ENCODE measurements at regions not wholly inside any gene's neighbourhood (a gene's known extent, or its start where the extent isn't known, plus 50 kb on each side); places are given as distances from the start of the nearest gene placed in this dataset.
"Not testable (repeated sequence)": the region's sequence is repeated elsewhere in the genome, so short reads cannot be mapped to it uniquely, and the experiment has no call there.

- no peak for TF ChIP-seq IRF1 (CRISPR knock-in tag; IDR thresholded peaks at IDR 0.05; ENCODE audit: borderline replicate concordance)
Measured at GRCh38 chr3:95343228-95343627, 1280.4 kb downstream of the NSUN3 start (continued).

- in situ Hi-C loops (cut with MboI) (no loop called here), intact Hi-C loops (cut with micrococcal nuclease) (no loop called here)
- Histone ChIP-seq H3K4me3 (no peak overlapping the region), H3K9ac (ENCODE audit: insufficient read depth in 1 of 2, low read depth in 2 of 2, low read length in 2 of 2) (no peak overlapping the region), H3K9me3 (replicated peaks; ENCODE audit: control insufficient read depth, insufficient read depth, low read depth, low read length) (no peaks in the 10 kb centered on the region), H4K20me1 (replicated peaks; ENCODE audit: control insufficient read depth, insufficient read depth, low read length) (no peaks in the 10 kb centered on the region), H3K79me2 (ENCODE audit: control insufficient read depth, insufficient read depth, low read length) (no peaks in the 10 kb centered on the region), H3K27ac (ENCODE audit: extremely low read depth, low read depth, low read length) (no peak overlapping the region), H3K4me1 (replicated peaks in 1 of 2; ENCODE audit: control insufficient read depth in 2 of 2, insufficient read depth in 2 of 2, low read length in 2 of 2) (no peaks in the 10 kb centered on the region), H3K36me3 (ENCODE audit: control insufficient read depth, insufficient read depth, low read length) (no peaks in the 10 kb centered on the region), H3K9me1 (ENCODE audit: control insufficient read depth, insufficient read depth, low read length) (no peaks in the 10 kb centered on the region), H3K4me2 (ENCODE audit: insufficient read depth, low read length) (no peak overlapping the region), H2AFZ (ENCODE audit: low read depth, low read length) (no peak overlapping the region), H3K27me3 (ENCODE audit: control insufficient read depth in 2 of 2, insufficient read depth in 2 of 2, low read length in 2 of 2) (no peaks in the 10 kb centered on the region)
- CTCF ChIA-PET (ENCODE audit: low intra/inter-chr PET ratio) = no interaction called here
- WGBS (ENCODE audit: insufficient coverage, low coverage, missing lambda C conversion rate) = 0% methylated on average over 1 of the region's 1 CpG
- DNase-seq (ENCODE audit: extremely low read depth in 1 of 4, low spot score in 3 of 4) = no peak
- no TSS peak for BruUV-seq (replicated peaks)
- no peak for TF ChIP-seq EHMT2 (IDR thresholded peaks at IDR 0.05)
- TF ChIP-seq HMG20B (CRISPR knock-in tag; IDR thresholded peaks at IDR 0.05) = no peak
- TF ChIP-seq PML (IDR thresholded peaks at IDR 0.05; ENCODE audit: low read length) = no peak
- TF ChIP-seq PYGO2 (tag; IDR thresholded peaks at IDR 0.05) = no peak
- no peak for TF ChIP-seq SMARCE1 (IDR thresholded peaks at IDR 0.05)
- no peak for TF ChIP-seq ZSCAN32 (CRISPR knock-in tag; IDR thresholded peaks at IDR 0.05)
- no peak for TF ChIP-seq E2F3 (CRISPR knock-in tag; IDR thresholded peaks at IDR 0.05)
- TF ChIP-seq CHAMP1 (IDR thresholded peaks at IDR 0.05) = no peak
- TF ChIP-seq ZNF696 (CRISPR knock-in tag; conservative IDR thresholded peaks at IDR 0.05) = no peak
- no peak for TF ChIP-seq SMARCA4 (IDR thresholded peaks at IDR 0.05)
- no peak for TF ChIP-seq RFX7 (CRISPR knock-in tag; IDR thresholded peaks at IDR 0.05)
- TF ChIP-seq YY1 (IDR thresholded peaks at IDR 0.05; ENCODE audit: borderline replicate concordance in 1 of 3, control insufficient read depth in 1 of 3, extremely low read depth in 1 of 3, insufficient read depth in 3 of 3, insufficient read length in 1 of 3, insufficient replicate concordance in 2 of 3, low read depth in 1 of 3, low read length in 2 of 3) = no peak
- POLR2A ChIA-PET = no interaction called here
- FAIRE-seq = no peak
- no peak for ATAC-seq
Measured at GRCh38 chr3:95343767-95344166, 1280.9 kb downstream of the NSUN3 start.

- H3K36me3 ChIP-seq (ENCODE audit: control insufficient read depth, insufficient read depth, low read length); H2AFZ ChIP-seq (ENCODE audit: low read depth, low read length); ATAC-seq; POLR2A ChIA-PET; H3K4me2 ChIP-seq (ENCODE audit: insufficient read depth, low read length); CTCF ChIA-PET (ENCODE audit: low intra/inter-chr PET ratio); H3K79me2 ChIP-seq (ENCODE audit: control insufficient read depth, insufficient read depth, low read length); H3K9me1 ChIP-seq (ENCODE audit: control insufficient read depth, insufficient read depth, low read length); H3K27me3 ChIP-seq (ENCODE audit: control insufficient read depth in 2 of 2, insufficient read depth in 2 of 2, low read length in 2 of 2); H3K9me3 ChIP-seq (replicated peaks; ENCODE audit: control insufficient read depth, insufficient read depth, low read depth, low read length); H4K20me1 ChIP-seq (replicated peaks; ENCODE audit: control insufficient read depth, insufficient read depth, low read length); BruUV-seq (replicated peaks); H3K4me1 ChIP-seq (replicated peaks in 1 of 2; ENCODE audit: control insufficient read depth in 2 of 2, insufficient read depth in 2 of 2, low read length in 2 of 2); intact Hi-C loops (cut with micrococcal nuclease); H3K4me3 ChIP-seq; FAIRE-seq; DNase-seq (ENCODE audit: extremely low read depth in 1 of 4, low spot score in 3 of 4); H3K9ac ChIP-seq (ENCODE audit: insufficient read depth in 1 of 2, low read depth in 2 of 2, low read length in 2 of 2); in situ Hi-C loops (cut with MboI); H3K27ac ChIP-seq (ENCODE audit: extremely low read depth, low read depth, low read length): not testable (repeated sequence)
- WGBS (ENCODE audit: insufficient coverage, low coverage, missing lambda C conversion rate) = 0% methylated on average over 4 of the region's 4 CpGs
Measured at GRCh38 chr3:95347936-95348335, 1285.1 kb downstream of the NSUN3 start.

All from K562 (cell line).